DOHH2 (cell line): ENCODE measurements at regions not wholly inside any gene's neighbourhood (a gene's known extent, or its start where the extent isn't known, plus 50 kb on each side); places are given as distances from the start of the nearest gene placed in this dataset.

Source experiments
- H3F3A ChIP-seq: fragments of 200-600 bp; sonication (generic), shearing (Covaris generic); 2 replicates; pipeline ENCODE4 v1.6.0; 2016; ENCODE audit warnings: antibody characterized with exemption, mild to moderate bottlenecking; ENCODE audit not compliant: control insufficient read depth, insufficient read depth
- H3K27ac ChIP-seq: fragments of 200-600 bp; sonication (generic); 2 replicates; pipeline ENCODE4 v1.5.1; 2014; ENCODE audit warnings: low read depth, mild to moderate bottlenecking, low read length, moderate library complexity
- H3K27me3 ChIP-seq: fragments of 200-600 bp; sonication (generic); 2 replicates; pipeline ENCODE4 v1.6.1; 2014; ENCODE audit warnings: mild to moderate bottlenecking, low read length, mixed read lengths; ENCODE audit not compliant: control insufficient read depth
- H3K36me3 ChIP-seq: fragments of 200-600 bp; sonication (generic); 2 replicates; pipeline ENCODE4 v1.6.1; 2014; ENCODE audit warnings: mild to moderate bottlenecking, low read length, moderate library complexity, mixed read lengths; ENCODE audit not compliant: control insufficient read depth
- H3K4me1 ChIP-seq: fragments of 200-600 bp; sonication (generic); 2 replicates; pipeline ENCODE4 v1.6.1; 2014; ENCODE audit warnings: mild to moderate bottlenecking, low read length, mixed read lengths; ENCODE audit not compliant: control insufficient read depth
- H3K4me2 ChIP-seq: fragments of 200-600 bp; sonication (generic); 2 replicates; pipeline ENCODE4 v1.6.0; 2014; ENCODE audit warnings: mild to moderate bottlenecking, low read length, moderate library complexity
- H3K4me3 ChIP-seq: fragments of 200-600 bp; sonication (generic); 2 replicates; pipeline ENCODE4 v1.5.1; 2014; ENCODE audit warnings: mild to moderate bottlenecking, low read length, mixed read lengths
- H3K79me2 ChIP-seq: fragments of 200-600 bp; sonication (generic); 2 replicates; pipeline ENCODE4 v1.6.1; 2014; ENCODE audit warnings: mild to moderate bottlenecking, low read length, mixed read lengths; ENCODE audit not compliant: control insufficient read depth
- H3K9me2 ChIP-seq: fragments of 200-600 bp; sonication (generic); replicated peaks from 2 replicates; pipeline ENCODE4 v1.6.1; 2014; ENCODE audit warnings: mild to moderate bottlenecking, low read length, mixed read lengths; ENCODE audit not compliant: control insufficient read depth
- H3K9me3 ChIP-seq: fragments of 200-600 bp; sonication (generic); 2 replicates; pipeline ENCODE4 v1.6.1; 2014; ENCODE audit warnings: antibody characterized with exemption, low read length, mixed read lengths; ENCODE audit not compliant: control insufficient read depth, insufficient read depth
- H4K20me1 ChIP-seq: fragments of 200-600 bp; sonication (generic); 2 replicates; pipeline ENCODE4 v1.6.0; 2014; ENCODE audit warnings: low read depth, mild to moderate bottlenecking, antibody characterized with exemption, low read length, moderate library complexity; ENCODE audit not compliant: control insufficient read depth, insufficient read depth
- EZH2phosphoT487 ChIP-seq: fragments of 200-600 bp; sonication (generic); IDR thresholded peaks from 2 replicates; pipeline ENCODE4 v1.6.1; 2017; ENCODE audit warnings: borderline replicate concordance, mild to moderate bottlenecking, antibody characterized with exemption, low read length, moderate library complexity, mixed read lengths
- TF ChIP-seq, protein P1 (sequence below): fragments of 200-600 bp; sonication (generic); IDR thresholded peaks from one replicate; pipeline ENCODE4 v1.5.1; 2014; ENCODE audit warnings: antibody characterized with exemption, mild to moderate bottlenecking, low read depth, low read length; ENCODE audit not compliant: poor library complexity, severe bottlenecking

DNA sequence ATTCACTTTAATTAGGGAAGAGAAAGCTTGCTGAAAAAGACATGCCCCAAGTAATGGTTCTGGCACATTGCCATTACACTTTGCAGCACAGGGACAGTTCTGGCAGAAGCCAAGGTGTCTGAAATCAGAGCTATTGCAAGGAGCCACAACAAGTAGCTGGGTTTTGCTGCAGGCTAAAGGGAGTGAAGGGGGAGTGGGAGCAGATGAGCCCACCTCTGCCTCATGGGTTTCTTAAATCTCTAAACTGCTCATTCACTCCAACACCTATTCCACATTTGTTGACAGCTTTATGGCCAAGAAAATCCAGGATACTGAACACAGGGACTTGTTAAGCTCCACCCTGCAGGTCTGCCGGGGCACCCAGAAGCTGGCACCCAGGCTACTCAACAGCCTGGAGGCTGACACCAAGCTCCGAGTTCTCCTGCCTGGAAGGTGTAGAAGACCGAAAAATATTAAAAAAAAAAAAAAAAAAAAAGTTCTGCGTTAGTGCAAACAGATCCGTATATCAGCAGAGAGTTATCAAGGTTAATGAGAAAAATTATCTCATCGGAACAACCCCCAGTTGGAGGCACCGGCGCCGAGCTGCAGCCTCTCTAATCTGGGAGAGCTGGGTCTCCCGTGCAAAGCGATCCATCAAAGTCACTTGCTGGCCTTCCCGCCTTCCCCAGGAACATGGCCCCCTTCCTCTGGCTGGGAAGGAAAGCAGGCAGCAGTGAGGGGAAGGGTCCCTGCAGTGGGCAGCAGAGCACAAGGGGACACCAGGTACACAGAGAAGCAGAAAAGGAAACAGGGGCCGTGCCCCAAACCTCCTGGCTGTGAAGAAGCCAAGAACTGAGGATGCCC is 123.7 kb downstream of the HNMT start:
- no peaks in the 10 kb centered on the region for H3K9me3 ChIP-seq
- H3K36me3 ChIP-seq = no peaks in the 10 kb centered on the region
- no peak overlapping the region for H3K27ac ChIP-seq
- H3K4me3 ChIP-seq = no peak overlapping the region
- no peaks in the 10 kb centered on the region for H4K20me1 ChIP-seq
- no peaks in the 10 kb centered on the region for H3F3A ChIP-seq
- H3K4me2 ChIP-seq = no peak overlapping the region
- no peaks in the 10 kb centered on the region for H3K4me1 ChIP-seq
- no peaks in the 10 kb centered on the region for H3K79me2 ChIP-seq
- no peaks in the 10 kb centered on the region for H3K9me2 ChIP-seq
- H3K27me3 ChIP-seq = no peaks in the 10 kb centered on the region
- TF ChIP-seq, protein P1, sequence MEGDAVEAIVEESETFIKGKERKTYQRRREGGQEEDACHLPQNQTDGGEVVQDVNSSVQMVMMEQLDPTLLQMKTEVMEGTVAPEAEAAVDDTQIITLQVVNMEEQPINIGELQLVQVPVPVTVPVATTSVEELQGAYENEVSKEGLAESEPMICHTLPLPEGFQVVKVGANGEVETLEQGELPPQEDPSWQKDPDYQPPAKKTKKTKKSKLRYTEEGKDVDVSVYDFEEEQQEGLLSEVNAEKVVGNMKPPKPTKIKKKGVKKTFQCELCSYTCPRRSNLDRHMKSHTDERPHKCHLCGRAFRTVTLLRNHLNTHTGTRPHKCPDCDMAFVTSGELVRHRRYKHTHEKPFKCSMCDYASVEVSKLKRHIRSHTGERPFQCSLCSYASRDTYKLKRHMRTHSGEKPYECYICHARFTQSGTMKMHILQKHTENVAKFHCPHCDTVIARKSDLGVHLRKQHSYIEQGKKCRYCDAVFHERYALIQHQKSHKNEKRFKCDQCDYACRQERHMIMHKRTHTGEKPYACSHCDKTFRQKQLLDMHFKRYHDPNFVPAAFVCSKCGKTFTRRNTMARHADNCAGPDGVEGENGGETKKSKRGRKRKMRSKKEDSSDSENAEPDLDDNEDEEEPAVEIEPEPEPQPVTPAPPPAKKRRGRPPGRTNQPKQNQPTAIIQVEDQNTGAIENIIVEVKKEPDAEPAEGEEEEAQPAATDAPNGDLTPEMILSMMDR = no peak
- no peak for TF ChIP-seq EZH2phosphoT487

DNA sequence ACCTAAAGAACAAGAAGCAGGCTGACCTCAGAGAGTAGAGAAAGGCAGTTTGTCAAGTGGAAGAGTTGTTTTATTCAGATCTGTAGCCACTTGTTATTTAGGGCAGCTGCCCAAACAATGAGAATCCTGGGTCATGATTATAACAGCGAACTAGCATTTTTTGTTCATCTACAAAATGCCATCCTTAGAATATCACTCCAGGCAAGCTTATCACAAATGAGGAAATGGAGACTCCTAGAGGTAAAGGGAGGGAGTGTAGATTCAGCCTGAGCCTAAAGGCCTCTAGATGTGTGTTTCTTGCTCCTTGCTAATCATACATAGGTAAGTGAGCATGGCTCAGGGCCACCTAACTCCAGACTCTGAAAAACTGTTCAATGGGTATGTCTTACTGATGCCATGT is 126.1 kb downstream of the HNMT start:
- no peak overlapping the region for H3K4me2 ChIP-seq

DNA sequence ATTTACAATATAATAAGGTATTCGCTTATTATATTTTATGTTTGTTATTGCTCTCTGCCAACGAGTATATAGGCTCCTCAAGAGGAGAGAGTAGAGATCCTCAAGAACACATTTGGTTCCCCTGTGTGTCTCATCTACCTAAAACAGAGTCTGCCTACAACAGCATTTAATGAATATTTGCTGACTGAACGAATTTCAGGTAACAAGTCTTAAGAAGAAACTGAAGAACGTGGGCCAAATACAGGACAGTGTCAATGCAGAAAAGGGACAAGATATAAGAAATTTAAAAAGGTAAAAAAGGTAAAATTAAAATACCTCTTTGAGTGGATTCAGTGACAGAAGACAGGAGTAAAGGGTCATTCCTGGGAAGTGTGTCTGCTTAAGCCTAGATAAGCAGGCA is 129.2 kb downstream of the HNMT start:
- Histone ChIP-seq H3K27ac (no peak overlapping the region), H3K9me3 (no peaks in the 10 kb centered on the region), H3F3A (no peaks in the 10 kb centered on the region), H3K4me1 (no peaks in the 10 kb centered on the region), H3K79me2 (no peaks in the 10 kb centered on the region), H3K4me2 (no peak overlapping the region), H4K20me1 (no peaks in the 10 kb centered on the region), H3K9me2 (no peaks in the 10 kb centered on the region; the same call in 1 of the 2 replicates), H3K4me3 (no peak overlapping the region), H3K27me3 (no peaks in the 10 kb centered on the region), H3K36me3 (no peaks in the 10 kb centered on the region)
- TF ChIP-seq EZH2phosphoT487 = no peak
- TF ChIP-seq, protein P1 = no peak

More for the DNA sequence above, 126.1 kb downstream of the HNMT start:
- Histone ChIP-seq H3K27me3 (no peaks in the 10 kb centered on the region), H3K4me3 (no peak overlapping the region), H4K20me1 (no peaks in the 10 kb centered on the region), H3K4me1 (no peaks in the 10 kb centered on the region), H3K27ac (no peak overlapping the region), H3K9me3 (no peaks in the 10 kb centered on the region), H3K9me2 (no peaks in the 10 kb centered on the region), H3K79me2 (no peaks in the 10 kb centered on the region), H3F3A (no peaks in the 10 kb centered on the region), H3K36me3 (no peaks in the 10 kb centered on the region)
- TF ChIP-seq, protein P1 = peak; percentile 40
- TF ChIP-seq EZH2phosphoT487 = no peak
